ENCODE measurements at regions not wholly inside any gene's neighbourhood (a gene's known extent, or its start where the extent isn't known, plus 50 kb on each side); places are given as distances from the start of the nearest gene placed in this dataset.

DNA sequence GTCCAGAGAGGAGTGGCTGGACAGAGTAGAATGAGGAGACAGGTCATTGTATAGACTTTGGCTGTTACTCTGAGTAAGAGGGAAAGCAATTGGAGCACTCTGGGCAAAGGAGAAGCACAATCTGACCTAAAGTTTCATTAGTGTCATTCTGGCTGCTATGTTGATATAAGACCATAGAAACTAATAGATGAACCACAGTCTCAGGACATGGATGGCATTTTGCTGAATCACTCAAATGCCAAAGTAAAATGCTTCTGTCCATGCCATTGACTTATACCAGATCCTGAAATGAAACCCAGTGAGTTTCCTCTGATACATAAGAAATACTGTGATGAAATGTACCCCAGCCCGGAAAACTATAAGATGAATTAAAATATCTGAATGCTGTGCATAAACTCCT, 65.8 kb upstream of the COCH start:
- no peaks in the 10 kb centered on the region for H3F3A ChIP-seq (ENCODE audit: low read length, unreplicated experiment)
- BruUV-seq (replicated peaks), result no TSS peak
- H3K4me2 ChIP-seq (ENCODE audit: low read length), result no peak overlapping the region
- ChIA-PET POLR2A (ENCODE audit: unreplicated experiment) (no interaction called here), CTCF (no interaction called here)
- ATAC-seq (no peak), DNase-seq (peak; percentile 12)
- no peaks in the 10 kb centered on the region for H3K79me2 ChIP-seq (ENCODE audit: low read length)
- no peaks in the 10 kb centered on the region for H3K9me2 ChIP-seq (replicated peaks; ENCODE audit: low read length)
- H3K27me3 ChIP-seq (ENCODE audit: low read length), result no peaks in the 10 kb centered on the region
- no peaks in the 10 kb centered on the region for H4K20me1 ChIP-seq (ENCODE audit: low read length)
- H3K9me3 ChIP-seq (ENCODE audit: low read length), result no peaks in the 10 kb centered on the region
- no peak overlapping the region for H3K27ac ChIP-seq (ENCODE audit: low read length)
- H3K9ac ChIP-seq (ENCODE audit: low read length), result no peak overlapping the region
- H3K4me3 ChIP-seq (ENCODE audit: low read length), result no peak overlapping the region
- intact Hi-C loops (cut with micrococcal nuclease), result no loop called here
- H3K4me1 ChIP-seq (ENCODE audit: insufficient read depth, low read length), result no peaks in the 10 kb centered on the region
- no peaks in the 10 kb centered on the region for H3K36me3 ChIP-seq (ENCODE audit: low read depth, low read length)
- no peak overlapping the region for H2AFZ ChIP-seq (ENCODE audit: low read length)
- TF ChIP-seq EZH2 (IDR thresholded peaks at IDR 0.05; ENCODE audit: low read length, unreplicated experiment) (no peak), EZH2phosphoT487 (IDR thresholded peaks at IDR 0.05; ENCODE audit: borderline replicate concordance, low read length) (no peak)
- TF ChIP-seq, protein P1, sequence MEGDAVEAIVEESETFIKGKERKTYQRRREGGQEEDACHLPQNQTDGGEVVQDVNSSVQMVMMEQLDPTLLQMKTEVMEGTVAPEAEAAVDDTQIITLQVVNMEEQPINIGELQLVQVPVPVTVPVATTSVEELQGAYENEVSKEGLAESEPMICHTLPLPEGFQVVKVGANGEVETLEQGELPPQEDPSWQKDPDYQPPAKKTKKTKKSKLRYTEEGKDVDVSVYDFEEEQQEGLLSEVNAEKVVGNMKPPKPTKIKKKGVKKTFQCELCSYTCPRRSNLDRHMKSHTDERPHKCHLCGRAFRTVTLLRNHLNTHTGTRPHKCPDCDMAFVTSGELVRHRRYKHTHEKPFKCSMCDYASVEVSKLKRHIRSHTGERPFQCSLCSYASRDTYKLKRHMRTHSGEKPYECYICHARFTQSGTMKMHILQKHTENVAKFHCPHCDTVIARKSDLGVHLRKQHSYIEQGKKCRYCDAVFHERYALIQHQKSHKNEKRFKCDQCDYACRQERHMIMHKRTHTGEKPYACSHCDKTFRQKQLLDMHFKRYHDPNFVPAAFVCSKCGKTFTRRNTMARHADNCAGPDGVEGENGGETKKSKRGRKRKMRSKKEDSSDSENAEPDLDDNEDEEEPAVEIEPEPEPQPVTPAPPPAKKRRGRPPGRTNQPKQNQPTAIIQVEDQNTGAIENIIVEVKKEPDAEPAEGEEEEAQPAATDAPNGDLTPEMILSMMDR (conservative IDR thresholded peaks at IDR 0.05; ENCODE audit: low read depth, low read length), result no peak

DNA sequence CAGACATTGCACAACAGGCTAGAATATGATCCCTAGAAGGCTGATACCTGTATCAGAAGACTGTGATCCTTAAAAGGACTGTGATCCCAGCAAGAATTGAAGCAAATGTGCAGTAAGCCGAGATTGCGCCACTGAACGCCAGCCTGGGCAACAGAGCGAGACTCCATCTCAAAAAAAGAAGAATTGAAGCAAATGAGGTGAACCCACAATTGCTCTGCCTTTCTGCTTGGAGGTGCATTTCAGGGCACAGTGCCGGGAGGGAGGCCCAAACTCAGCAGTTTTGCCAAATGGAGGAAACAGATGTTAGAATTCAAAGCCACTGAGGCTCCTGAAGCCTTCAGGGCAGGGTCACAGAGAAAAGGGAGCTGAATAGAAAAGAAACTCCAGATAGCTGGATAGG, 61.1 kb upstream of the COCH start:
- intact Hi-C loops (cut with micrococcal nuclease), result no loop called here
- H3K9me2 ChIP-seq (replicated peaks; ENCODE audit: low read length), result no peaks in the 10 kb centered on the region
- H3K4me3 ChIP-seq (ENCODE audit: low read length), result no peak overlapping the region
- H3K4me2 ChIP-seq (ENCODE audit: low read length), result no peak overlapping the region
- ATAC-seq (no peak), DNase-seq (no peak)
- no TSS peak for BruUV-seq (replicated peaks)
- CTCF ChIA-PET, result no interaction called here
- H3F3A ChIP-seq (ENCODE audit: low read length, unreplicated experiment), result no peaks in the 10 kb centered on the region
- no peaks in the 10 kb centered on the region for H3K79me2 ChIP-seq (ENCODE audit: low read length)
- no peak overlapping the region for H2AFZ ChIP-seq (ENCODE audit: low read length)
- no peaks in the 10 kb centered on the region for H4K20me1 ChIP-seq (ENCODE audit: low read length)
- TF ChIP-seq, protein P1 (conservative IDR thresholded peaks at IDR 0.05; ENCODE audit: low read depth, low read length), result no peak
- TF ChIP-seq EZH2phosphoT487 (IDR thresholded peaks at IDR 0.05; ENCODE audit: borderline replicate concordance, low read length) (no peak), EZH2 (IDR thresholded peaks at IDR 0.05; ENCODE audit: low read length, unreplicated experiment) (no peak)
- no peaks in the 10 kb centered on the region for H3K27me3 ChIP-seq (ENCODE audit: low read length)
- no peaks in the 10 kb centered on the region for H3K4me1 ChIP-seq (ENCODE audit: insufficient read depth, low read length)
- H3K9me3 ChIP-seq (ENCODE audit: low read length), result no peaks in the 10 kb centered on the region
- POLR2A ChIA-PET (ENCODE audit: unreplicated experiment), result no interaction called here
- H3K9ac ChIP-seq (ENCODE audit: low read length), result no peak overlapping the region
- H3K27ac ChIP-seq (ENCODE audit: low read length), result no peak overlapping the region
- H3K36me3 ChIP-seq (ENCODE audit: low read depth, low read length), result no peaks in the 10 kb centered on the region

DNA sequence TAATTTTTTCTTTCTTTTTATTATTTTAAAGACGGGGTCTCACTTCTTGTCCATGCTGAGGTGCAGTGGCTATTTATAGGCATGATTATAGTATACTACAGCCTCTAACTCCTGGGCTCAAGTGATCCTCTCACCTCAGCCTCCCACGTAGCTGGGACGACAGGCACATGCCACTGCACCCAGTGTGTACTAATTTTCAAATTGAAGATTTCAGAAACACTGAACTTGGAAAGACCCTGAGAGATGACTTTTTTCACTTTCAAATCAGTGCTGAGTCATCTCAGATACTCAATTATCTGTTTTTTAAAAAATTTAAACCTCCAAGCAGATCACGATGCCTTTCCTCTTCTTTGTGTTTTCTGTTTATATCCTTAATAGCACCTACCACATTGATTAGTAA, 53.7 kb upstream of the COCH start:
- H3K9me2 ChIP-seq (replicated peaks; ENCODE audit: low read length), result no peaks in the 10 kb centered on the region
- TF ChIP-seq, protein P1 (conservative IDR thresholded peaks at IDR 0.05; ENCODE audit: low read depth, low read length), result no peak
- no peak overlapping the region for H2AFZ ChIP-seq (ENCODE audit: low read length)
- no peaks in the 10 kb centered on the region for H3K27me3 ChIP-seq (ENCODE audit: low read length)
- no peak overlapping the region for H3K9ac ChIP-seq (ENCODE audit: low read length)
- H3K36me3 ChIP-seq (ENCODE audit: low read depth, low read length), result no peaks in the 10 kb centered on the region
- ATAC-seq (no peak), DNase-seq (no peak)
- POLR2A ChIA-PET (ENCODE audit: unreplicated experiment), result no interaction called here
- H3F3A ChIP-seq (ENCODE audit: low read length, unreplicated experiment), result no peaks in the 10 kb centered on the region
- no peaks in the 10 kb centered on the region for H4K20me1 ChIP-seq (ENCODE audit: low read length)
- BruUV-seq (replicated peaks), result no TSS peak
- H3K4me1 ChIP-seq (ENCODE audit: insufficient read depth, low read length), result no peaks in the 10 kb centered on the region
- intact Hi-C loops (cut with micrococcal nuclease), result no loop called here
- H3K4me3 ChIP-seq (ENCODE audit: low read length), result no peak overlapping the region
- H3K9me3 ChIP-seq (ENCODE audit: low read length), result no peaks in the 10 kb centered on the region
- H3K27ac ChIP-seq (ENCODE audit: low read length), result no peak overlapping the region
- H3K79me2 ChIP-seq (ENCODE audit: low read length), result no peaks in the 10 kb centered on the region
- H3K4me2 ChIP-seq (ENCODE audit: low read length), result no peak overlapping the region
- CTCF ChIA-PET, result no interaction called here

Data from PC-3 (cell line).